ENCODE measurements at regions not wholly inside any gene's neighbourhood (a gene's known extent, or its start where the extent isn't known, plus 50 kb on each side); places are given as distances from the start of the nearest gene placed in this dataset.

DNA sequence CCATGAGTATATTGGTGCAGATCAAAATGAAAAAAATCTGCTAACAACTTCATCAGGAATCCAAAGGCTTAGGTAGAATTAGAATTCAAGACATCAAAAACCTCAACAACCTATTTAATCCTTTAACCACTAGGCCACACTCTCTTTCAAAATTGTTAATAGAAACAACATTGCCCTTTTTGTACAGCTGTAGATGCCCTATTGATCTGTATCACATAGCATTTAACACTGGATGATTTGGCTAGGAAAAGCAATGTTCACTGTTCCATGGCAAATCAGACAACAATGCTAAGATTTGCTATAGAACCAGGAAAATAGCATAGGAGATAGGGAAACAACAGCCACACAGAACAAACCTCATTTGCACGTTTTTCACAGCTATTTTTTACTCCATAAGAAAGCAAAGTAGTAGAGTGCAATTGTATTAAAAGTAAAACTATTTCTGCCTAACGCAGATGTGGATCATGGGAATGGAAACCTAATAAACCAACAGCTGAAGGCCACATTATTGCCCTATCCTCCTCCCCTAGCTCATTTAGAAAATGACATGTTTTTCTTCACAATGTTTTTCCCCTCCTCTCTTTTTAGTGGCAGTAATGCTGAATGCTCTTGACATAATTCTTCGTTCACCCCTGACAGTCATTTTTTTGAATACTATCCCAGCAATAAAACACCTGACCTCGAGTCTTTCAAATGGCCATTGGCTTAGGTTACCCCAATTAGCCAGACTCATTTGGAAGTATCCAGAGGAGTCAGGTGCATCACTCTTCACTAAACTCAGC is 373.0 kb upstream of the CCNH start:
- no peaks in the 10 kb centered on the region for H3K9me3 ChIP-seq
- H3K4me1 ChIP-seq (ENCODE audit: control insufficient read depth in 1 of 2, low read depth in 2 of 2) = no peaks in the 10 kb centered on the region
- H3K27ac ChIP-seq = no peak overlapping the region
- TF ChIP-seq, protein P1, sequence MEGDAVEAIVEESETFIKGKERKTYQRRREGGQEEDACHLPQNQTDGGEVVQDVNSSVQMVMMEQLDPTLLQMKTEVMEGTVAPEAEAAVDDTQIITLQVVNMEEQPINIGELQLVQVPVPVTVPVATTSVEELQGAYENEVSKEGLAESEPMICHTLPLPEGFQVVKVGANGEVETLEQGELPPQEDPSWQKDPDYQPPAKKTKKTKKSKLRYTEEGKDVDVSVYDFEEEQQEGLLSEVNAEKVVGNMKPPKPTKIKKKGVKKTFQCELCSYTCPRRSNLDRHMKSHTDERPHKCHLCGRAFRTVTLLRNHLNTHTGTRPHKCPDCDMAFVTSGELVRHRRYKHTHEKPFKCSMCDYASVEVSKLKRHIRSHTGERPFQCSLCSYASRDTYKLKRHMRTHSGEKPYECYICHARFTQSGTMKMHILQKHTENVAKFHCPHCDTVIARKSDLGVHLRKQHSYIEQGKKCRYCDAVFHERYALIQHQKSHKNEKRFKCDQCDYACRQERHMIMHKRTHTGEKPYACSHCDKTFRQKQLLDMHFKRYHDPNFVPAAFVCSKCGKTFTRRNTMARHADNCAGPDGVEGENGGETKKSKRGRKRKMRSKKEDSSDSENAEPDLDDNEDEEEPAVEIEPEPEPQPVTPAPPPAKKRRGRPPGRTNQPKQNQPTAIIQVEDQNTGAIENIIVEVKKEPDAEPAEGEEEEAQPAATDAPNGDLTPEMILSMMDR (IDR thresholded peaks at IDR 0.05) = no peak
- no peak for DNase-seq (ENCODE audit: low spot score)
- H3K36me3 ChIP-seq = no peaks in the 10 kb centered on the region
- peaks cover 6% of the 10 kb centered on the region for H3K27me3 ChIP-seq (replicated peaks; ENCODE audit: insufficient read depth)
- no peak overlapping the region for H3K4me3 ChIP-seq
- ATAC-seq (ENCODE audit: insufficient number of reproducible peaks, low FRiP score, low read depth) = no peak

- no peak for DNase-seq (ENCODE audit: low spot score)
- H3K27me3 ChIP-seq (replicated peaks; ENCODE audit: insufficient read depth) = peaks cover 1% of the 10 kb centered on the region
- no peaks in the 10 kb centered on the region for H3K4me1 ChIP-seq (ENCODE audit: control insufficient read depth in 1 of 2, low read depth in 2 of 2)
- ATAC-seq (ENCODE audit: insufficient number of reproducible peaks, low FRiP score, low read depth) = no peak
- no peaks in the 10 kb centered on the region for H3K9me3 ChIP-seq
- TF ChIP-seq, protein P1 (IDR thresholded peaks at IDR 0.05) = no peak
- no peak overlapping the region for H3K27ac ChIP-seq
- H3K36me3 ChIP-seq = no peaks in the 10 kb centered on the region
- H3K4me3 ChIP-seq = no peak overlapping the region
These were observed 372.3 kb upstream of the CCNH start for GRCh38 chr5:87784879-87785495.

GRCh38 chr5:87784311-87784710 is 371.6 kb upstream of the CCNH start:
- TF ChIP-seq, protein P1 (IDR thresholded peaks at IDR 0.05) = no peak
- no peak overlapping the region for H3K4me3 ChIP-seq

GRCh38 chr5:87782916-87783315 is 370.2 kb upstream of the CCNH start:
- TF ChIP-seq, protein P1 (IDR thresholded peaks at IDR 0.05) = no peak
- Histone ChIP-seq H3K27me3 (replicated peaks; ENCODE audit: insufficient read depth) (no peaks in the 10 kb centered on the region), H3K36me3 (no peaks in the 10 kb centered on the region), H3K4me1 (ENCODE audit: control insufficient read depth in 1 of 2, low read depth in 2 of 2) (no peaks in the 10 kb centered on the region), H3K27ac (no peak overlapping the region), H3K9me3 (no peaks in the 10 kb centered on the region), H3K4me3 (no peak overlapping the region)
- no peak for ATAC-seq (ENCODE audit: insufficient number of reproducible peaks, low FRiP score, low read depth)
- DNase-seq (ENCODE audit: low spot score) = no peak

More at GRCh38 chr5:87784311-87784710, 371.6 kb upstream of the CCNH start:
- no peaks in the 10 kb centered on the region for H3K36me3 ChIP-seq
- H3K27me3 ChIP-seq (replicated peaks; ENCODE audit: insufficient read depth) = no peaks in the 10 kb centered on the region
- no peaks in the 10 kb centered on the region for H3K9me3 ChIP-seq
- ATAC-seq (ENCODE audit: insufficient number of reproducible peaks, low FRiP score, low read depth) (no peak), DNase-seq (ENCODE audit: low spot score) (no peak)
- no peak overlapping the region for H3K27ac ChIP-seq
- no peaks in the 10 kb centered on the region for H3K4me1 ChIP-seq (ENCODE audit: control insufficient read depth in 1 of 2, low read depth in 2 of 2)

DNA sequence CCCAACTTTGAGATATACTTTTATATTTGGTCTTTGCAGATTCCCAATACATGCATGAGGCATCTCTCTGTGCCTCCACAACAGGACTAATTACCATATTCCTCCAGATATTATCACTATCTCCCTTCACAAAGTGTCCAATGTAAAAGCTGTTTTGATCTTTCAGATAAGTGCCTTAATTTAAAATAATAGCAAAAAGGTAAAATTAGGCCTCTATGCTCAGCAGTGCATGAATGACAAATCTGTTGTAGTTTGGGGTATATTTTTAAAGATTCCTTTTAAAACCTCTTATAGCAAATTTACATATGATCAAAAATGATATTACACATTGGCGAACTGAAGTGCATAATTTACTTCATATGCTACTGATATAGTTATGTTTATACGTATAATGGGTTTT is 369.2 kb upstream of the CCNH start:
- no peaks in the 10 kb centered on the region for H3K4me1 ChIP-seq (ENCODE audit: control insufficient read depth in 1 of 2, low read depth in 2 of 2)
- no peak overlapping the region for H3K27ac ChIP-seq
- TF ChIP-seq, protein P1 (IDR thresholded peaks at IDR 0.05) = no peak
- DNase-seq (ENCODE audit: low spot score) (no peak), ATAC-seq (ENCODE audit: insufficient number of reproducible peaks, low FRiP score, low read depth) (no peak)
- H3K9me3 ChIP-seq = no peaks in the 10 kb centered on the region
- no peak overlapping the region for H3K4me3 ChIP-seq
- no peaks in the 10 kb centered on the region for H3K36me3 ChIP-seq
- H3K27me3 ChIP-seq (replicated peaks; ENCODE audit: insufficient read depth) = no peaks in the 10 kb centered on the region

Data from thoracic aorta (tissue), 2 donors.